Body of pancreas (tissue), 4 donors: ENCODE measurements at regions not wholly inside any gene's neighbourhood (a gene's known extent, or its start where the extent isn't known, plus 50 kb on each side); places are given as distances from the start of the nearest gene placed in this dataset.

ENCODE experiments used
- CTCF ChIP-seq, 7 experiments: fragments of 450-650 bp in 4 of 7; fragments of 200-600 bp in 3 of 7; sonication (generic) in 3 of 7; IDR thresholded peaks; one replicate each; pipeline ENCODE4 v1.5.1; 2016 to 2019; ENCODE audit warnings: antibody characterized with exemption in 7 of 7
- POLR2A ChIP-seq, 3 donors: fragments of 450-650 bp; IDR thresholded peaks; one replicate each; pipeline ENCODE4 v1.6.1; 2016; ENCODE audit warnings: antibody characterized with exemption in 3 of 3, mild to moderate bottlenecking in 2 of 3

GRCh38 chr15:39434163-39434562, 146.7 kb upstream of the THBS1 start:
- TF ChIP-seq CTCF (IDR thresholded peaks at IDR 0.05) (no peak), POLR2A (IDR thresholded peaks at IDR 0.05) (no peak)
